ENCODE measurements at regions not wholly inside any gene's neighbourhood (a gene's known extent, or its start where the extent isn't known, plus 50 kb on each side); places are given as distances from the start of the nearest gene placed in this dataset.

GRCh38 chr10:78588194-78588811, 480.5 kb upstream of the ZMIZ1 start:
- Histone ChIP-seq H3K4me1 (ENCODE audit: insufficient read depth, low read length, poor library complexity, severe bottlenecking) (no peaks in the 10 kb centered on the region), H3K36me3 (ENCODE audit: insufficient read depth, low read length, poor library complexity, severe bottlenecking) (no peaks in the 10 kb centered on the region), H3K4me3 (ENCODE audit: low read depth, low read length, poor library complexity, severe bottlenecking) (no peak overlapping the region), H3K27me3 (replicated peaks; ENCODE audit: insufficient read depth, low read depth, low read length, poor library complexity) (no peaks in the 10 kb centered on the region), H3K9me3 (ENCODE audit: low read depth, low read length, poor library complexity, severe bottlenecking) (no peaks in the 10 kb centered on the region), H3K27ac (ENCODE audit: low read depth, low read length, poor library complexity, severe bottlenecking) (no peak overlapping the region)
- TF ChIP-seq, protein P1, sequence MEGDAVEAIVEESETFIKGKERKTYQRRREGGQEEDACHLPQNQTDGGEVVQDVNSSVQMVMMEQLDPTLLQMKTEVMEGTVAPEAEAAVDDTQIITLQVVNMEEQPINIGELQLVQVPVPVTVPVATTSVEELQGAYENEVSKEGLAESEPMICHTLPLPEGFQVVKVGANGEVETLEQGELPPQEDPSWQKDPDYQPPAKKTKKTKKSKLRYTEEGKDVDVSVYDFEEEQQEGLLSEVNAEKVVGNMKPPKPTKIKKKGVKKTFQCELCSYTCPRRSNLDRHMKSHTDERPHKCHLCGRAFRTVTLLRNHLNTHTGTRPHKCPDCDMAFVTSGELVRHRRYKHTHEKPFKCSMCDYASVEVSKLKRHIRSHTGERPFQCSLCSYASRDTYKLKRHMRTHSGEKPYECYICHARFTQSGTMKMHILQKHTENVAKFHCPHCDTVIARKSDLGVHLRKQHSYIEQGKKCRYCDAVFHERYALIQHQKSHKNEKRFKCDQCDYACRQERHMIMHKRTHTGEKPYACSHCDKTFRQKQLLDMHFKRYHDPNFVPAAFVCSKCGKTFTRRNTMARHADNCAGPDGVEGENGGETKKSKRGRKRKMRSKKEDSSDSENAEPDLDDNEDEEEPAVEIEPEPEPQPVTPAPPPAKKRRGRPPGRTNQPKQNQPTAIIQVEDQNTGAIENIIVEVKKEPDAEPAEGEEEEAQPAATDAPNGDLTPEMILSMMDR (conservative IDR thresholded peaks at IDR 0.05; ENCODE audit: low read depth, low read length), result no peak
- TF ChIP-seq EZH2 (IDR thresholded peaks at IDR 0.05; ENCODE audit: borderline replicate concordance, low read depth, low read length, poor library complexity, severe bottlenecking), result no peak
- intact Hi-C loops (cut with micrococcal nuclease; ENCODE audit: unreplicated experiment), result no loop called here
- no peak for DNase-seq (ENCODE audit: low spot score)
- ChIA-PET CTCF (no interaction called here), POLR2A (ENCODE audit: low non-redundant PET) (no interaction called here)
- BruUV-seq (replicated peaks), result no TSS peak

- ChIA-PET CTCF (no interaction called here), POLR2A (ENCODE audit: low non-redundant PET) (no interaction called here)
- H3K9me3 ChIP-seq (ENCODE audit: low read depth, low read length, poor library complexity, severe bottlenecking), result no peaks in the 10 kb centered on the region
- no peak overlapping the region for H3K4me3 ChIP-seq (ENCODE audit: low read depth, low read length, poor library complexity, severe bottlenecking)
- no peaks in the 10 kb centered on the region for H3K36me3 ChIP-seq (ENCODE audit: insufficient read depth, low read length, poor library complexity, severe bottlenecking)
- no peak for DNase-seq (ENCODE audit: low spot score)
- H3K4me1 ChIP-seq (ENCODE audit: insufficient read depth, low read length, poor library complexity, severe bottlenecking), result no peaks in the 10 kb centered on the region
- no peak for TF ChIP-seq EZH2 (IDR thresholded peaks at IDR 0.05; ENCODE audit: borderline replicate concordance, low read depth, low read length, poor library complexity, severe bottlenecking)
- intact Hi-C loops (cut with micrococcal nuclease; ENCODE audit: unreplicated experiment), result no loop called here
- BruUV-seq (replicated peaks), result no TSS peak
- H3K27me3 ChIP-seq (replicated peaks; ENCODE audit: insufficient read depth, low read depth, low read length, poor library complexity), result no peaks in the 10 kb centered on the region
- H3K27ac ChIP-seq (ENCODE audit: low read depth, low read length, poor library complexity, severe bottlenecking), result no peak overlapping the region
Measured at GRCh38 chr10:78589687-78590086, 479.1 kb upstream of the ZMIZ1 start.

GRCh38 chr10:78591066-78591465, 477.7 kb upstream of the ZMIZ1 start:
- DNase-seq (ENCODE audit: low spot score), result no peak
- Histone ChIP-seq H3K36me3 (ENCODE audit: insufficient read depth, low read length, poor library complexity, severe bottlenecking) (no peaks in the 10 kb centered on the region), H3K9me3 (ENCODE audit: low read depth, low read length, poor library complexity, severe bottlenecking) (no peaks in the 10 kb centered on the region), H3K27me3 (replicated peaks; ENCODE audit: insufficient read depth, low read depth, low read length, poor library complexity) (no peaks in the 10 kb centered on the region), H3K27ac (ENCODE audit: low read depth, low read length, poor library complexity, severe bottlenecking) (no peak overlapping the region), H3K4me3 (ENCODE audit: low read depth, low read length, poor library complexity, severe bottlenecking) (no peak overlapping the region), H3K4me1 (ENCODE audit: insufficient read depth, low read length, poor library complexity, severe bottlenecking) (no peaks in the 10 kb centered on the region)
- POLR2A ChIA-PET (ENCODE audit: low non-redundant PET), result no interaction called here
- CTCF ChIA-PET, result no interaction called here
- no peak for TF ChIP-seq EZH2 (IDR thresholded peaks at IDR 0.05; ENCODE audit: borderline replicate concordance, low read depth, low read length, poor library complexity, severe bottlenecking)
- TF ChIP-seq, protein P1 (conservative IDR thresholded peaks at IDR 0.05; ENCODE audit: low read depth, low read length), result no peak
- no TSS peak for BruUV-seq (replicated peaks)
- intact Hi-C loops (cut with micrococcal nuclease; ENCODE audit: unreplicated experiment), result no loop called here
